Mucosa of stomach (tissue), 1 donor: ENCODE measurements at regions not wholly inside any gene's neighbourhood (a gene's known extent, or its start where the extent isn't known, plus 50 kb on each side); places are given as distances from the start of the nearest gene placed in this dataset.

ENCODE experiments used
- H3K27me3 ChIP-seq: one replicate; pipeline ENCODE4 v1.7.0; 2013; ENCODE audit warnings: mild to moderate bottlenecking, low read length; ENCODE audit not compliant: control insufficient read depth, insufficient read depth
- H3K36me3 ChIP-seq: one replicate; pipeline ENCODE4 v1.7.0; 2013; ENCODE audit warnings: low read length; ENCODE audit not compliant: control insufficient read depth, insufficient read depth
- H3K4me1 ChIP-seq: one replicate; pipeline ENCODE4 v1.7.0; 2013; ENCODE audit warnings: mild to moderate bottlenecking, low read length; ENCODE audit not compliant: control insufficient read depth, insufficient read depth
- H3K4me3 ChIP-seq: one replicate; pipeline ENCODE4 v1.7.0; 2013; ENCODE audit warnings: low read length
- H3K9ac ChIP-seq: one replicate; pipeline ENCODE4 v1.7.0; 2013; ENCODE audit warnings: mild to moderate bottlenecking, low read length, moderate library complexity
- H3K9me3 ChIP-seq: one replicate; pipeline ENCODE4 v1.7.0; 2013; ENCODE audit warnings: mild to moderate bottlenecking, low read length, moderate library complexity; ENCODE audit not compliant: control insufficient read depth
- donor health status: Pancreatic carcinoma.

- H3K9me3 ChIP-seq: no peaks in the 10 kb centered on the region
- H3K27me3 ChIP-seq: no peaks in the 10 kb centered on the region
- no peak overlapping the region for H3K9ac ChIP-seq
- no peak overlapping the region for H3K4me3 ChIP-seq
- H3K4me1 ChIP-seq: peaks cover 6% of the 10 kb centered on the region
- H3K36me3 ChIP-seq: no peaks in the 10 kb centered on the region
Observed at GRCh38 chr14:84040101-84040500, 1489.8 kb upstream of the FLRT2 start.

GRCh38 chr14:84041421-84041820 lies 1488.5 kb upstream of the FLRT2 start:
- Histone ChIP-seq H3K9me3 (no peaks in the 10 kb centered on the region), H3K4me1 (peaks cover 6% of the 10 kb centered on the region), H3K36me3 (no peaks in the 10 kb centered on the region), H3K9ac (no peak overlapping the region), H3K27me3 (no peaks in the 10 kb centered on the region), H3K4me3 (no peak overlapping the region)

GRCh38 chr14:84042992-84043391 lies 1487.0 kb upstream of the FLRT2 start:
- Histone ChIP-seq H3K36me3 (no peaks in the 10 kb centered on the region), H3K4me1 (peaks cover 6% of the 10 kb centered on the region), H3K27me3 (no peaks in the 10 kb centered on the region), H3K4me3 (no peak overlapping the region), H3K9me3 (no peaks in the 10 kb centered on the region), H3K9ac (no peak overlapping the region)

DNA sequence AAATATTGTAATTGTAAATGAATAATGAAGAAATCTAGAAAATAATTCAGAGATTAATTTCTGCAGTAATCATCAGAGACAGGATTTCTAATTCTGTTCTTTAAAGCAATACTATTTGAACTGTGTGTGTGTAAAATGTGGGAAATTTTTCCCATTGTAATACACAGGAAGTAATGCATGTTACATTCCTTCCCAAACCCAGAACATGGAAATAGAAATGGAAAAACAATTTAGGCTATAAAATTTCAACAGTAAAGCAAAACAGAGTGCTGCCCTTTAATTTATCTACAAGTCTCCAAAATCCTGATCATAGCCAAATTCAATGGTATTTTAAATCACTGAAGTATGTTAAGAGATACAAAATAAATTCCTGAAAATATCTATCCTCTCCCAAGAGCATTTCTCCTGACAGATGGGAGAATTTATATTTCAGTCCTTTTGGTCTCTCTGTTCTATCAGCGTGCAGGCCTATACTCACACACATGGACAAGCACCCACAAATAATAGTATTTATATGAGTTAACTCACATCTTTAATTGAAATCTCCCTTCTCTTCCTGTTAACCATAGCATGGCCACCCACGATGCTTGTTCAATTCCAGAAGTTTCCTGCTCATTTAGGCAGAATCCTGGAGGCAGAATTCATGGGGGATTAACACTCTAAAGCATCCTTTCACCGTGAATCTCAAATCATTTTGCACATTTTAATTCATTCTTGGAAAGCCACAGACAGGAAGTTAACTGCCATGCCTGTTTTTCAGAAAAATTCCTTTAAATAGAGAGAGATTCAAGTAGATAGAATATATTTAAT lies 1465.4 kb upstream of the FLRT2 start:
- Histone ChIP-seq H3K9ac (no peak overlapping the region), H3K36me3 (no peaks in the 10 kb centered on the region), H3K9me3 (no peaks in the 10 kb centered on the region), H3K4me3 (no peak overlapping the region), H3K4me1 (no peaks in the 10 kb centered on the region), H3K27me3 (no peaks in the 10 kb centered on the region)

DNA sequence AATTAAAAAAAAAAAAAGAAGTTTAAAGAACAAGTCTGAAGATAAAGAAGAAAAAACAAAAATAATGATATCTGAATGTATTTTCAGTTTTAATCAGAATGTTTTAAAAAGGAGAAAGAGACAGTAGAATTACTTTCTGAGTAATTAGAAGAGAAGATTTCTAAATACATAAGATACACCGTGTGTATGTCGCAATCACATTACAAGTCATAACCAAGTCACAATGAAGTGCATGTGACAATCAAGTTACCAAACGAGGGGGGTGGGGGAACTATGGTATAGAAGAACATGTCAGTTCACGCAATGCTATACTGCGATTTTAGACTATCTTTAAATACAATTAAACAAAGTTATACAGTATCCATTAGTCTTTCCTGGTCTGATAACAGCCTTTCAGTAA lies 1464.1 kb upstream of the FLRT2 start:
- Histone ChIP-seq H3K9ac (no peak overlapping the region), H3K9me3 (no peaks in the 10 kb centered on the region), H3K36me3 (no peaks in the 10 kb centered on the region), H3K27me3 (no peaks in the 10 kb centered on the region), H3K4me1 (no peaks in the 10 kb centered on the region), H3K4me3 (no peak overlapping the region)

DNA sequence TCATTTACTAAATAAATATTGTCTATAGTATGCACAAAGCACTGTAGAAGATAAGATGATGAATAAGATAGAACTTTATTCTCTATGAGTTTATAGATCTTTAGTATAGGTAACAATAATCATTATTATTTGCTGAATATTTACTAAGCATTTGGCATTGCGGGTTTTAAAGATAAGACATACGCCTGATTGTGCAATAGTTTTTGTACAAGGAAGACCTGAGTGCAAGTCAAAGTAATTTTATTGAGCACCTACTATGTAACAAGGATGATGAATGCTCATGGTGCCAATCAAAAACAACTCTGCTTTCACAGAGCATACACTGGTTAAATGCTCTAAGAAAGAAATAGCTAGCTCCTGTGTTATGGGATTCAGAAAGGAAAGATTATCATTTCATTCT lies 1461.7 kb upstream of the FLRT2 start:
- no peaks in the 10 kb centered on the region for H3K36me3 ChIP-seq
- H3K27me3 ChIP-seq: no peaks in the 10 kb centered on the region
- no peak overlapping the region for H3K9ac ChIP-seq
- H3K9me3 ChIP-seq: no peaks in the 10 kb centered on the region
- H3K4me3 ChIP-seq: no peak overlapping the region
- no peaks in the 10 kb centered on the region for H3K4me1 ChIP-seq

DNA sequence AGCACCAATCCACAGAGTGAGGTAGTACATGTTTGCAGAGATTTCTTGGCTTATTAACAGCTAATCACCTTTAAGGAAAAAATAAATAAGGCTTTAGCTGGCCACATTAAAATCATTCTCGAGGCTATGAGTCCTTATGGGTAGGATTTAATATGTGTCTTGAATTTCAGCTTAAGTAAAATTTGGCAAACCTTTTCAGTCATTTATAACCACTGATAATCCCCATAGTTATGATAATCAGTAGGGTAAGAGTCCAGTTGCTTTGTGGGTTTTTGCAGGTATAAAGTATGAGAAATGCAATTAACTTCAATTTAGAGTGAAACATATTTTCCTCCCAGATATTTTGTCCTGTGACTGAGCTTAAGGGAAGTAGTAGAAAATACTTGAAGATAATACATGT lies 1458.9 kb upstream of the FLRT2 start:
- no peaks in the 10 kb centered on the region for H3K27me3 ChIP-seq
- no peak overlapping the region for H3K9ac ChIP-seq
- no peaks in the 10 kb centered on the region for H3K36me3 ChIP-seq
- H3K4me1 ChIP-seq: no peaks in the 10 kb centered on the region
- no peak overlapping the region for H3K4me3 ChIP-seq
- H3K9me3 ChIP-seq: no peaks in the 10 kb centered on the region

GRCh38 chr14:84074626-84075025 lies 1455.3 kb upstream of the FLRT2 start:
- Histone ChIP-seq H3K27me3 (no peaks in the 10 kb centered on the region), H3K9me3 (no peaks in the 10 kb centered on the region), H3K4me3 (no peak overlapping the region), H3K9ac (no peak overlapping the region), H3K4me1 (no peaks in the 10 kb centered on the region), H3K36me3 (no peaks in the 10 kb centered on the region)

DNA sequence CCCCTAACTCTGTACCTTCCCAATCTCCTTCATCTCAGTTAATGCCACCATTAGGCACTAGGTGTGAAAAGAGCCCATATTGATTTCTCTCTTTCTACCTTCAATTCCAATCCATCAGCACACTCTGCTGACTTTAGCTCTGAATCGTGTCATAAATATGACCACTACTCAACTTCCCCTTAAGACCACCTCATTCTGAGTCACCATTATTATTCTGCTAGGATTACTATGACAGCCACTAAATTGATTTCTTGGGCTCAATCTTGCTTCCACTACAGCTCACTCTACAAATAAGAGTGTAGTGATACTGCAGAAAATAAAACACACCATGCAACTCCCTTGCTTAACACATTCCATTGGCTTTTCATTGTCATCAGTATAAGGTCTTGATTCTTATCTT lies 1449.0 kb upstream of the FLRT2 start:
- Histone ChIP-seq H3K4me3 (no peak overlapping the region), H3K36me3 (no peaks in the 10 kb centered on the region), H3K9me3 (no peaks in the 10 kb centered on the region), H3K9ac (no peak overlapping the region), H3K4me1 (no peaks in the 10 kb centered on the region), H3K27me3 (no peaks in the 10 kb centered on the region)

GRCh38 chr14:84084056-84084630 lies 1445.8 kb upstream of the FLRT2 start:
- Histone ChIP-seq H3K27me3 (no peaks in the 10 kb centered on the region), H3K9me3 (no peaks in the 10 kb centered on the region), H3K36me3 (no peaks in the 10 kb centered on the region), H3K4me1 (no peaks in the 10 kb centered on the region), H3K4me3 (no peak overlapping the region), H3K9ac (no peak overlapping the region)

DNA sequence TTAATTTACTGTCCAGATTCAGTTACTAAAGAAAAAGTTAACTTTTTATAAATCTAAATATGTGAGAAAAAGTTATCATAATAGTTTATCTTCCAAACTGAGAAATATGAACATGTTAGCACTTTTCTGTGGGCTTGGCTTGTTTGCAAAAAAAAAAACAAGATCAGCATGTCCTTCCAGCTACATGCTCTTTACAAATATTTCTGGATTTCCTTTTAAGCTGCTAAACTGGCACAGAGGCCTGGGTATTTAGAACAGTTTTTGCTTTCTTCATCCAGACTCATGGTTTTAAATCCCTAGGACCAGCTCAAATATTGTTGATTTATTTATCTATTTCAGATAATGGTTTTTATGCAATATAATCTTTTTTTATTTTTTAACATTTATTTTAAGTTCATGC lies 1444.5 kb upstream of the FLRT2 start:
- H3K4me3 ChIP-seq: no peak overlapping the region
- H3K36me3 ChIP-seq: no peaks in the 10 kb centered on the region
- H3K27me3 ChIP-seq: no peaks in the 10 kb centered on the region
- H3K9ac ChIP-seq: no peak overlapping the region
- no peaks in the 10 kb centered on the region for H3K4me1 ChIP-seq
- no peaks in the 10 kb centered on the region for H3K9me3 ChIP-seq

- H3K4me3 ChIP-seq: no peak overlapping the region
- H3K27me3 ChIP-seq: no peaks in the 10 kb centered on the region
- H3K4me1 ChIP-seq: no peaks in the 10 kb centered on the region
- H3K9me3 ChIP-seq: no peaks in the 10 kb centered on the region
- no peaks in the 10 kb centered on the region for H3K36me3 ChIP-seq
- no peak overlapping the region for H3K9ac ChIP-seq
Observed at GRCh38 chr14:84086714-84087113, 1443.2 kb upstream of the FLRT2 start.
